HG02763 (cell line): ENCODE measurements at regions not wholly inside any gene's neighbourhood (a gene's known extent, or its start where the extent isn't known, plus 50 kb on each side); places are given as distances from the start of the nearest gene placed in this dataset.
"Not testable (repeated sequence)": the region's sequence is repeated elsewhere in the genome, so short reads cannot be mapped to it uniquely, and the experiment has no call there.

Experiments
- ATAC-seq: cut with Tn5 transposase; IDR thresholded peaks from one replicate; pipeline ENCODE4 v1.9.1; 2021; ENCODE audit warnings: mild to moderate bottlenecking, moderate library complexity; ENCODE audit not compliant: unreplicated experiment

- ATAC-seq = no peak
These were observed 591.2 kb upstream of the PTBP2 start for GRCh38 chr1:96130432-96130831.

- no peak for ATAC-seq
These were observed 576.9 kb upstream of the PTBP2 start for GRCh38 chr1:96144636-96145035.

DNA sequence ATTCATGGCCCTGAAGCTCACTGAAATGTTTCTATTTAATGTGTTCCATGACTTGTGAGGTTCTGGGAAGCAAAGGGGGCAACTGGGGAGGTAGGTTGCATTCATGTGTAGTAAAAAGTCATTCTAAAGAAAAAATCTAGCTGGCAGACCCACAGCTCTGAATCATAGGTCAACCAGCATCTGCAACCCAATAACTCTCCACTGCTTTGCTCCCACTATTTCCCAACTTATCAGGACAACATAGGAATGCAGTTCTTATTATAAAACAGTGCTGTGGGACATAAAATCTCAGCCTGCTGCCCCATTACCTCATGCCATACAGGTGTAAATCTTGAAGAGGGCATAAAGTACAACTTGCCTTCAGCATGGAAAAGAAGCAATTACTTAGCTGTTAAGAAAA is 576.1 kb upstream of the PTBP2 start:
- no peak for ATAC-seq

- not testable (repeated sequence) for ATAC-seq
These were observed 568.6 kb upstream of the PTBP2 start for GRCh38 chr1:96152957-96153356.

DNA sequence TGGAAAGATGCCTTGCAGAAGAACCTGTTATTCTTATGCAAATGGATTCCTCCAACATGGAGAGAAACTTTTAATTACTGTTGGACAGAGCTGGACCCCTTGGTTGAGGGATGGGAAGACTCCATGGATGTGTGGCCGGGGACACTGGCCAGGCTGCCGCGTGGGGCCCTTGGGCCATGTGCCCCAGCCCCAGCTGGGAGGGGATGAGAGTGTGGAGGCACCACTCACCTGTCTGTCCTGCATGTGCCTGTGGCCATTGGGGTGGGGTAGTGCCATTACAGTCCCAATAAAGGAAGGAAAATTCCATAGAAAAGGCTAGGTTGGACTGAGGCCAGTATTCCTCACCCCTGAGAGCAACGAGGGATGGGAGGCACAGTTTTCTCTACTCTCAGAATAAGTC is 564.5 kb upstream of the PTBP2 start:
- no peak for ATAC-seq

DNA sequence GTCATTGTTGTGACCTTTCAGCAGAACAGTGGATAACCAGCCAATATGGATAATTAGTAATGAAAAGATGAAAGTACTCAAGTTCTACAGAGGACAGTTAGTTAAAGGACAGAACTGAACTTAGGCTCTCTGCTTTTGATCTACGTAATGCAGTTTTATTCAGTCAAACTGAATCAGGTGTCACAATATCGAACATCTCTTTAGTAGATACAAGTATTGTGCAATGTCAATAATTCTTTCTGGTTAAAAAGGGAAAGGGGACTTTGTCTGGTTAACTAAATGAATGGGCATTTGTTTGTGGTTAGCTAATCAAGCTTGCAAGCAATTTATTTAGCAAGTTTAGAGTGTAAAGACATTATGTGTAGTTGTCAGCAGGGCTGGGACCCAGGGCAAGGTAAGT is 562.2 kb upstream of the PTBP2 start:
- ATAC-seq = no peak

DNA sequence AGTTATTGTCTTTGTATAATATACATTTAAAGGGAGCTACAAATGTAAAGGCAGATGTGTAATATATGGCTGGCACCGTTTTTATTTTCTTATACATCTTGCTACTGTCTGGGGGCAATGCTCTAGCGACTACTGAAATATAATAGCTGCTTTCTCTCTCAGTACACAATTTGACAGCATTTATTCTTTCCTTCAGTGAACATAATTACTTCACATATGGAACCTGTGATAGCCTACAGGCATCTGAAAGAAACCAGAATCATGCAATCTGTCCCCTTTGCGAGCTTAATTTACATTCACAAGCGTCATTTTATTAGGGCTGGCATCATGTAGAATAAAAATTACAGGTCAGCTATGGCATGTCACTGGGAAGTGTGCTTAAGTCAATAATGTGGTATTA is 557.5 kb upstream of the PTBP2 start:
- no peak for ATAC-seq

DNA sequence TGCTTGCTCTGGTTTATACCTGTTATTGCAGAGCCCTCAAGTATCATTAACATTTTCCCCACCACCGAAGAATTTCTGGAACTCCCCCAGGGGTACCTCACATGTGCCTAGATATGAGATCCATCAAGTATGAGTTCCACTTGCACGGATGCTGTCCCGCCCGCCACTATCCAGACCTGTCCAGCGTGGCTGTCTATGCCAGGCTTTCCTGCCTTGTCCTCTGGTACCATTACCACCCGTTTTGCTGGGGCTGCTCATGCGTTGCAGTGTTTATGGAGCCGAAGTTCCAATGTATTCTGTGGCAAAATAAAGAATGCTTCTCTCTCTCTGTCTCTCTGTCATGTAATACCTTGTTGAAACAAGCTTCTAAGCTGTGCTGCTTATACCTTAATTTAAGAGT is 543.5 kb upstream of the PTBP2 start:
- no peak for ATAC-seq

GRCh38 chr1:96183485-96183884 is 538.1 kb upstream of the PTBP2 start:
- ATAC-seq = no peak

GRCh38 chr1:96183928-96184327 is 537.7 kb upstream of the PTBP2 start:
- no peak for ATAC-seq

- no peak for ATAC-seq
These were observed 536.4 kb upstream of the PTBP2 start for GRCh38 chr1:96185181-96185580.

DNA sequence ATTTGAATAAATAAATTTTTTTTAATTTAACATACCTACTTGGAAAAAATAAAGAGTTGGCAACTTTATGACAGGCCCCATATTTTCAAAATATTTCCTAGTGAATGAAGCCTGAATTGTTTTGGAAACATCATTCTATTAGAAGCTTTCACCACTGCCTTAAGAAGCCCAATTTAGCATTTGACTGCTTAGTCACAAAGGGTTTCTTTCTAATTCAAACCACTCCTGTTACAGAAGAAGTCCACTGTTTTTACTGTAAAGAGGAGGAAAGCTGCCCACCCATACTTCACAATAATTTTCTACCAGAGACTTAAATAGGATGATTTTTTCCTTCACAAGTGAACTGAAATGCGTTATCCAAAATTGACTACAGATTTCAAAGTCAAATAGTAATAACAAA is 534.6 kb upstream of the PTBP2 start:
- no peak for ATAC-seq

GRCh38 chr1:96191165-96191564 is 530.4 kb upstream of the PTBP2 start:
- no peak for ATAC-seq

GRCh38 chr1:96206451-96206850 is 515.1 kb upstream of the PTBP2 start:
- ATAC-seq = no peak

GRCh38 chr1:96207936-96208335 is 513.6 kb upstream of the PTBP2 start:
- ATAC-seq = no peak

DNA sequence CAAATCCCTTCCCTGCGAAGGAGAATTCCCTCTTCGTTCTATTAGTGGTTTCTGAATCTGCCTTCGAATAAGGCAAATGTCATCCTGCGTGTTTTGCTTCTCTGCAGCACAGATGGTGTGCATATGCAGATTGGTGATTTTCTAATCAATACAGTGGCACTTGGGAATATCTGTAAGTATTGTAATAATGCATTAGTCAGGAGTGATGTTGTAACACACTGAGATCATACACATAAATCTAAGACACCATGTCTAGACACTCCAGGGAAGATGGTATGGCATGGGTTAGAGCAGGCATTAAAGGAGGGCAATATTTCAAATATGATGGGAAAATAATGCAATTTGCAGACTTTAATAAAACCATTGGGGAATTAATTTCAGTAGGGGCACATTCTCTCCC is 513.2 kb upstream of the PTBP2 start:
- no peak for ATAC-seq

GRCh38 chr1:96210054-96210453 is 511.5 kb upstream of the PTBP2 start:
- ATAC-seq = no peak

DNA sequence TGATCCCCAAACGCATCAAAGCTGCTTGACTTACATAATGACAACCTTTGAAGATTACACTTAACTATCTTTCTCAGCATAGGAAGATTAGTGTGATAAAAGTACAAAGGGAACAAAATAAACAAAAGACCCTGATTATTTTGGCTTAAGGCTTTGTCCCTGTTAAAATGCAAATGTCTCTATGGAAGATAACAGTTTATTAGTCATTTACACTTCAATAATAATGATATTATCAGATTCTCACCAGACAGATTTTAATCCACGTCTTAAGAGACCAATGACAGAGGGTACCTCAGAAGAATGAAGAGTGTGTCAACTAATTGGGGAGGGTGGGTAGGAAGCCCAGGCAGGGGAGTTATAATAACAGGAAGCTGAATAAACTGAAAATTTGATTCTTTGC is 510.4 kb upstream of the PTBP2 start:
- ATAC-seq = no peak

DNA sequence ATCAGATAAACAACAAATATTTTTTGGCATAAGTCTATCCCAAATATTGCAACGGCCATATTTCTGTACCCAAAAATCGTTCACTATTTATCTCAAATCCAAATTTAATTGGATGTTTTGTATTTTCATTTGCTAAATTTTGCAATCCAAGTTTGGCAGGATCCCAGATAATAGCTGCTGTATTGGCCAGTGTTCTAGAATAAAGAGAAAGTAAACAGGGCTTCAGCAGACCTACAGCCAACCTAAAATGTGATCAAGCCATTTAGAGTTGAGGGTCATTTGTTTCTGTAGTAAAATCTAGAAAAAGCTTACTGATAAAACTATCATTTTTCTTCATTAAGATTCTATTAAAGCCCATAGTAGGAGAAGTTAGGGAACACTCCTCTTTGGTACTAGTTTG is 506.6 kb upstream of the PTBP2 start:
- no peak for ATAC-seq

- ATAC-seq = no peak
These were observed 500.9 kb upstream of the PTBP2 start for GRCh38 chr1:96220651-96221050.

- ATAC-seq = no peak
These were observed 498.9 kb upstream of the PTBP2 start for GRCh38 chr1:96222701-96223100.

DNA sequence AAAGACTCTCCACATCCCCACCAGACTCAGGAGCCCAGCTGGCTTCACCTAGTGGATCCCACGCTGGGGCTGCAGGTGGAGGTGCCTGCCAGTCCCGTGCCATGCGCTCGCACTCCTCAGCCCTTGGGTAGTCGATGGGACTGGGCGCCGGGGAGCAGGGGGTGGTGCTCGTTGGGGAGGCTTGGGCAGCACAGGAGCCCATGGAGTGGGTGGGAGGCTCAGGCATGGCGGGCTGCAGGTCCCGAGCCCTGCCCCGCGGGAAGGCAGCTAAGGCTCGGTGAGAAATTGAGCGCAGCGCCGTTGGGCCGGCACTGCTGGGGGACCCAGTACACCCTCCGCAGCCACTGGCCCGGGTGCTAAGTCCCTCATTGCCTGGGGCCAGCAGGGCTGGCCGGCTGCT is 497.4 kb upstream of the PTBP2 start:
- not testable (repeated sequence) for ATAC-seq

DNA sequence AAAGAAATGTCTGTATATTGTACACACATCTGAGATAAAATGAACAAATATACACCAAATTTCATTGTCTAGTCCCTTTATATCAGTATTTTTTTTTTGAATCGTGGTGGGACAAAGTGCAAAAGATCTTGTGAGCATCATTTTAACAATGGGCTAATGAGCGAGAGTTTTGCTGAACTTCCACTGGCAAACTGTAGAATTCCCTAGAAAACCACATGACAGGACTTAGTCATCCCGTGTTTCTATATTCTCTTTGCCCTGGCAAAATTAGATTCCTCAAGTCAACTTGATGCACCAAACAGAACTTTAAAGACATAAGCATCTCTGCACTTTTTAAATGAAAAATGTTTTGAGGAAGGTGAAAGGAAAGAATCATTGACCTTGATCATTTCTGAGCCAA is 488.2 kb upstream of the PTBP2 start:
- no peak for ATAC-seq

DNA sequence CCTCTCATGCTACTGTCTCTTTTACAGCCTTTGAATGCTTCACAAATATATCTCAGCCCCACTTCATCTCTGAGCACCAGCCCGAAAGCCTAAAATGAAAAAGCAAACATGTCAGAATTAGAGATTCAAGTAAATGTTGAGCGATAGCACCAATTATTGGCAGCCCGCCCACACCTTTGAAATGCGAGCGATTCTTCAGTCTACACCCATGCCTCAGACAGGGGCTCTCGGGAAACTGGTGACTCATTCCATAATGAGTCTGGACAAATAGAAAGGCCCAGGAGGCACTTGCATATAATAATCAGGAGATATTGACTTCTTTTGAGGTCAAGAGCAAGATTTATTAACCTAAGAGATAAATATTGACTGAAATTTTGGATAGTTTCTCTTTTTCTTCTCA is 487.3 kb upstream of the PTBP2 start:
- ATAC-seq = no peak
